ENCODE measurements at regions not wholly inside any gene's neighbourhood (a gene's known extent, or its start where the extent isn't known, plus 50 kb on each side); places are given as distances from the start of the nearest gene placed in this dataset.

- no peak for DNase-seq
- Histone ChIP-seq H3K36me3 (no peaks in the 10 kb centered on the region), H3K4me1 (no peaks in the 10 kb centered on the region), H3K4me3 (ENCODE audit: low read depth, low read length) (no peak overlapping the region), H3K9me3 (no peaks in the 10 kb centered on the region), H3K27me3 (no peaks in the 10 kb centered on the region)
- no peak for TF ChIP-seq CTCF (IDR thresholded peaks at IDR 0.05; ENCODE audit: low read depth, low read length)
Measured at GRCh38 chr2:228731517-228731916, 539.6 kb downstream of the PID1 start.

GRCh38 chr2:228728961-228729360, 542.1 kb downstream of the PID1 start:
- no peak overlapping the region for H3K4me3 ChIP-seq (ENCODE audit: low read depth, low read length)
- TF ChIP-seq CTCF (IDR thresholded peaks at IDR 0.05; ENCODE audit: low read depth, low read length), result no peak
- H3K4me1 ChIP-seq, result no peaks in the 10 kb centered on the region
- H3K36me3 ChIP-seq, result no peaks in the 10 kb centered on the region
- H3K9me3 ChIP-seq, result no peaks in the 10 kb centered on the region
- H3K27me3 ChIP-seq, result no peaks in the 10 kb centered on the region
- no peak for DNase-seq

DNA sequence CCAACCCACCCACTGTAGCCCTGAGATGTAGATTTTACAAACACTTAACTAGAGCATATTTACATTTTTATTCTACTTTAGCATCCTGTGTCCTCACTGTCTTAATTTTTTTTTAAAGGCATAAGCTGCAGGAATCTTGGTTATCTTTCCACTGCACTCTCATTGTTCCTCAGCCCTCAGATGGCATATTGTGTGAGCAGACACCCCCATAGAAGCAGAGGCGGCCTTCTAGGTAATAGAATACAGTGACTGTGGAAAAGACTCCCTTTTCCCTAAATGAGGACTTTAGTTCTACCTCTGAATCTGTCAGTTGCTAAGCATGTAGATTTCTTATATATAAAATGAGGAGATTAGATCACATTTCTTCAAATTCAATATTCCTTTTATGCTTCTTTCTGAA, 543.5 kb upstream of the SPHKAP start:
- H3K4me3 ChIP-seq (ENCODE audit: low read depth, low read length), result no peak overlapping the region
- no peaks in the 10 kb centered on the region for H3K36me3 ChIP-seq
- no peak for TF ChIP-seq CTCF (IDR thresholded peaks at IDR 0.05; ENCODE audit: low read depth, low read length)
- no peaks in the 10 kb centered on the region for H3K9me3 ChIP-seq
- H3K4me1 ChIP-seq, result no peaks in the 10 kb centered on the region
- H3K27me3 ChIP-seq, result no peaks in the 10 kb centered on the region
- DNase-seq, result no peak

DNA sequence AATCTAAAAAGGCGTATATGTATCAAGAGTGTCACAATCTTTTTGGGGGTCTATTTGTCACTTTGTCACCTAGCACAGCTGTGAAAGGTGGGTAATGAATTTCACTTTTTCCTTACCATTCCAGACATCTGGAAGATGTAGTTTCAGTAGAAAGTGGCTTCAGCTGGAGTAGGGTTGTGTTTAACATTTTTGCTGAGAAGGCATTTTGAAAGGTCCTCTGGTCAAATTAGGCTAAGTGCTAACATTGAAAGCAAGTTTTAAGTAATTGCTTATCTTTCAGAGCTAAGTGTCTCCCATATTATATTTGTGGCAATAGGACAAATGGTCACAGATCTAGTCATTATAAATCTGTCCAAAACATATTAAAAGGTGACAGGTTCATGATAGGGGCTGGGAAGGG, 542.1 kb upstream of the SPHKAP start:
- Histone ChIP-seq H3K9me3 (no peaks in the 10 kb centered on the region), H3K4me3 (ENCODE audit: low read depth, low read length) (no peak overlapping the region), H3K27me3 (no peaks in the 10 kb centered on the region), H3K36me3 (no peaks in the 10 kb centered on the region), H3K4me1 (no peaks in the 10 kb centered on the region)
- no peak for DNase-seq
- TF ChIP-seq CTCF (IDR thresholded peaks at IDR 0.05; ENCODE audit: low read depth, low read length), result no peak

DNA sequence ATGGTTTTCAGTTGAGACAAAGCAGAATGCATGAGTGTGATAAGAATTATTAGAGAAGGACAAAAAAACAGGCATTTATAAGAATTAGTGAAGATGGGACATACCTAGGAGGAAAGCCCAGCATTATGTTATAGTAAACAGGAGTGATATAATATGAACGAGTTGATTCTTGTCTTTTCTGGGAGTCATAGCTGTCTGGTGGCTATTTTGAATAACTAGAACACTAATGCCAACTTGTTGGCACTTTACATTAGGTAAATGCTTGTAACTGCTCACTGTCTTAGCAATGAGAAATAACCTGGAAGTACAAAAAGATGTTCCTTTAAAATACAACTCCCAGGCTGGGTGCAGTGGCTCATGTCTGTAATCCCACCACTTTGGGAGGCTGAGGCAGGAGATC, 540.8 kb upstream of the SPHKAP start:
- Histone ChIP-seq H3K36me3 (no peaks in the 10 kb centered on the region), H3K9me3 (no peaks in the 10 kb centered on the region), H3K4me3 (ENCODE audit: low read depth, low read length) (no peak overlapping the region), H3K27me3 (no peaks in the 10 kb centered on the region), H3K4me1 (no peaks in the 10 kb centered on the region)
- no peak for DNase-seq
- no peak for TF ChIP-seq CTCF (IDR thresholded peaks at IDR 0.05; ENCODE audit: low read depth, low read length)

- TF ChIP-seq CTCF (IDR thresholded peaks at IDR 0.05; ENCODE audit: low read depth, low read length), result no peak
- H3K27me3 ChIP-seq, result no peaks in the 10 kb centered on the region
- H3K4me3 ChIP-seq (ENCODE audit: low read depth, low read length), result no peak overlapping the region
- no peaks in the 10 kb centered on the region for H3K9me3 ChIP-seq
- DNase-seq, result no peak
- no peaks in the 10 kb centered on the region for H3K4me1 ChIP-seq
- no peaks in the 10 kb centered on the region for H3K36me3 ChIP-seq
Measured at GRCh38 chr2:228720895-228721294, 539.4 kb upstream of the SPHKAP start.
